Glutamatergic neuron (in vitro differentiated cells): ENCODE measurements at regions not wholly inside any gene's neighbourhood (a gene's known extent, or its start where the extent isn't known, plus 50 kb on each side); places are given as distances from the start of the nearest gene placed in this dataset.

Experiments
- DNase-seq: peaks from one replicate; pipeline ENCODE4 v3.0.0; 2022
- H3K27ac Mint-ChIP-seq: one replicate; pipeline ENCODE4 v1.8.0; 2020; ENCODE audit warnings: mild to moderate bottlenecking, mixed read lengths, inconsistent platforms; ENCODE audit not compliant: unreplicated experiment
- H3K27me3 Mint-ChIP-seq: one replicate; pipeline ENCODE4 v1.8.0; 2020; ENCODE audit warnings: mild to moderate bottlenecking, moderate library complexity, mixed read lengths, inconsistent platforms; ENCODE audit not compliant: unreplicated experiment
- H3K36me3 Mint-ChIP-seq: one replicate; pipeline ENCODE4 v1.8.0; 2020; ENCODE audit warnings: mild to moderate bottlenecking, mixed read lengths, inconsistent platforms; ENCODE audit not compliant: unreplicated experiment
- H3K4me1 Mint-ChIP-seq: one replicate; pipeline ENCODE4 v1.8.0; 2020; ENCODE audit warnings: mild to moderate bottlenecking, low read depth, mixed read lengths, inconsistent platforms; ENCODE audit not compliant: unreplicated experiment
- H3K4me3 Mint-ChIP-seq: one replicate; pipeline ENCODE4 v1.8.0; 2020; ENCODE audit warnings: mild to moderate bottlenecking, mixed read lengths, inconsistent platforms; ENCODE audit not compliant: unreplicated experiment
- H3K9me3 Mint-ChIP-seq: one replicate; pipeline ENCODE4 v1.8.0; 2020; ENCODE audit warnings: mild to moderate bottlenecking, moderate library complexity, mixed read lengths, inconsistent platforms; ENCODE audit not compliant: unreplicated experiment
- CTCF ChIP-seq: fragments of 200-600 bp; sonication (generic); IDR thresholded peaks from one replicate; pipeline ENCODE4 v1.5.0; 2021; ENCODE audit not compliant: partially characterized antibody, unreplicated experiment

- H3K36me3 Mint-ChIP-seq: no peaks in the 10 kb centered on the region
- no peak for TF ChIP-seq CTCF
- no peak for DNase-seq
- H3K27ac Mint-ChIP-seq: no peak overlapping the region
- H3K4me1 Mint-ChIP-seq: no peaks in the 10 kb centered on the region
- no peak overlapping the region for H3K4me3 Mint-ChIP-seq
- H3K27me3 Mint-ChIP-seq: peaks cover 3% of the 10 kb centered on the region
- H3K9me3 Mint-ChIP-seq: no peaks in the 10 kb centered on the region
These were observed 199.7 kb downstream of the ETAA1 start for GRCh38 chr2:67596871-67597270.

GRCh38 chr2:67599561-67599960 lies 202.4 kb downstream of the ETAA1 start:
- Mint-ChIP-seq H3K27me3 (no peaks in the 10 kb centered on the region), H3K4me1 (no peaks in the 10 kb centered on the region), H3K9me3 (no peaks in the 10 kb centered on the region), H3K4me3 (no peak overlapping the region), H3K27ac (no peak overlapping the region), H3K36me3 (no peaks in the 10 kb centered on the region)
- DNase-seq: no peak
- TF ChIP-seq CTCF: no peak

GRCh38 chr2:67600222-67600871 lies 203.2 kb downstream of the ETAA1 start:
- no peaks in the 10 kb centered on the region for H3K4me1 Mint-ChIP-seq
- H3K36me3 Mint-ChIP-seq: no peaks in the 10 kb centered on the region
- H3K9me3 Mint-ChIP-seq: no peaks in the 10 kb centered on the region
- H3K4me3 Mint-ChIP-seq: no peak overlapping the region
- TF ChIP-seq CTCF: no peak
- H3K27me3 Mint-ChIP-seq: no peaks in the 10 kb centered on the region
- no peak for DNase-seq
- H3K27ac Mint-ChIP-seq: no peak overlapping the region

DNA sequence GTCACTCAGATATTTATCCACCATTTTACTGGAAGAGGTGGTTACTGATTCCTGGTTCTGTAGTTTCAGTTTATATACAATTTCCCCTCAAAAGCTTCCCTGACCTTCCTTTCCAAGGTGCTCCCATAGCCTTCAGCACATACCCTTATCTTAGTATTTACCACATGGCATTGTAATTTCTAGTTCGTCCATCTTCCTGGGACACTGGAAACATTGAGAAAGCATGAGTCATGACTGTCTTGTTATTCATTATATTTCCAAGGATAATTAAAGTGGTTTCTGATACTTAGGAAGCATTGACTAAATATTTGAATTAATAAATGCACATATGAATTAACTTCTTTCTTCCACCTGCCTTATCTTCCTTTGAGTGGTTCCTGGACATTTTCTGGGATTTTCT lies 203.8 kb downstream of the ETAA1 start:
- Mint-ChIP-seq H3K4me1 (no peaks in the 10 kb centered on the region), H3K9me3 (no peaks in the 10 kb centered on the region)

GRCh38 chr2:67604360-67604759 lies 207.2 kb downstream of the ETAA1 start:
- no peaks in the 10 kb centered on the region for H3K4me1 Mint-ChIP-seq
- H3K4me3 Mint-ChIP-seq: no peak overlapping the region
- DNase-seq: no peak
- no peaks in the 10 kb centered on the region for H3K27me3 Mint-ChIP-seq
- H3K27ac Mint-ChIP-seq: no peak overlapping the region
- no peaks in the 10 kb centered on the region for H3K9me3 Mint-ChIP-seq
- no peaks in the 10 kb centered on the region for H3K36me3 Mint-ChIP-seq
- TF ChIP-seq CTCF: no peak

More for the DNA sequence above, 203.8 kb downstream of the ETAA1 start:
- Mint-ChIP-seq H3K36me3 (no peaks in the 10 kb centered on the region), H3K27ac (no peak overlapping the region), H3K27me3 (no peaks in the 10 kb centered on the region), H3K4me3 (no peak overlapping the region)
- no peak for TF ChIP-seq CTCF
- no peak for DNase-seq
